Stimulated activated CD4-positive, alpha-beta T cell treated with anti-CD3 and anti-CD28 coated beads, Interleukin-4, amount 100 ng/mL, for 24 hours (primary cell): ENCODE measurements at regions not wholly inside any gene's neighbourhood (a gene's known extent, or its start where the extent isn't known, plus 50 kb on each side); places are given as distances from the start of the nearest gene placed in this dataset.

Experiments used
- DNase-seq: peaks from one replicate; pipeline ENCODE4 v3.0.0-alpha.2; 2020

- no peak for DNase-seq
Observed at GRCh38 chr2:105649534-105649933, 95.2 kb upstream of the NCK2 start.

- DNase-seq, result no peak
Observed at GRCh38 chr2:105647731-105648130, 97.0 kb upstream of the NCK2 start.

GRCh38 chr2:105646774-105647076 is 98.0 kb upstream of the NCK2 start:
- DNase-seq, result no peak

- DNase-seq, result no peak
Observed at GRCh38 chr2:105645938-105646773, 98.6 kb upstream of the NCK2 start.

GRCh38 chr2:105645031-105645937 is 99.4 kb upstream of the NCK2 start:
- DNase-seq, result no peak

GRCh38 chr2:105644174-105644980 is 100.3 kb upstream of the NCK2 start:
- DNase-seq, result no peak

- no peak for DNase-seq
Observed at GRCh38 chr2:105643405-105644173, 101.1 kb upstream of the NCK2 start.

- DNase-seq, result no peak
Observed at GRCh38 chr2:105641389-105641811, 103.3 kb upstream of the NCK2 start.

- DNase-seq, result no peak
Observed at GRCh38 chr2:105640246-105640645, 104.5 kb upstream of the NCK2 start.

GRCh38 chr2:105636109-105636740 is 108.5 kb upstream of the NCK2 start:
- no peak for DNase-seq

- DNase-seq, result no peak
Observed at GRCh38 chr2:105635564-105635963, 109.1 kb upstream of the NCK2 start.

- DNase-seq, result no peak
Observed at GRCh38 chr2:105634198-105634597, 110.5 kb upstream of the NCK2 start.

- DNase-seq, result no peak
Observed at GRCh38 chr2:105631922-105632321, 112.8 kb upstream of the NCK2 start.

- no peak for DNase-seq
Observed at GRCh38 chr2:105631011-105631410, 113.7 kb upstream of the NCK2 start.

- no peak for DNase-seq
Observed at GRCh38 chr2:105629634-105630033, 115.1 kb upstream of the NCK2 start.

GRCh38 chr2:105627534-105627933 is 117.2 kb upstream of the NCK2 start:
- no peak for DNase-seq

GRCh38 chr2:105626966-105627340 is 117.8 kb upstream of the NCK2 start:
- no peak for DNase-seq

- DNase-seq, result no peak
Observed at GRCh38 chr2:105626212-105626965, 118.3 kb upstream of the NCK2 start.

GRCh38 chr2:105625632-105626031 is 119.1 kb upstream of the NCK2 start:
- DNase-seq, result no peak

- DNase-seq, result no peak
Observed at GRCh38 chr2:105621038-105621437, 123.7 kb upstream of the NCK2 start.

GRCh38 chr2:105618351-105618659 is 126.4 kb upstream of the NCK2 start:
- no peak for DNase-seq
